ENCODE measurements at regions not wholly inside any gene's neighbourhood (a gene's known extent, or its start where the extent isn't known, plus 50 kb on each side); places are given as distances from the start of the nearest gene placed in this dataset.
A peak's percentile ranks its signal among the peaks of the same experiment; 100 is the strongest.

DNA sequence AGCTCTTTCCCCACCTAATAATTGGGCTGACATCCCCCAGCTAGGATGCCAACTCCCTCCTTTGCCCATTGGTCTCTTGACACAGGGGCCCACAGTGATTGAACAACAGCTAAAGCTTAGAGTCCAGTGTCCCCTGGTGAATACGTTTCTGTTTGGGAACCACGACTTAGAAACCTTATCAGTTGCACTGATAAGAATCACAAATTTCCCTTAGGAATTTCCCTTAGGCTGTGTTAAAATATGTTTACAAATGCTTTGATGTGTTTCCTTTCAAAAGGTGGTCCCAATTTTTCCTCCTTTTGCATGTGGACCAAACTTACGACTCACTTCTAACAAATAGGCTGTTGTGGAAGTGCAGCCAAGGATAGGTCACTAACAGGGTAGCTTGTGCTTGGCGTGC is 126.0 kb upstream of the INHBA start:
- Histone ChIP-seq H3K27me3 (ENCODE audit: control insufficient read depth in 1 of 2, insufficient read depth in 2 of 2, low read length in 1 of 2) (no peaks in the 10 kb centered on the region), H3K36me3 (ENCODE audit: control insufficient read depth in 1 of 2, insufficient read depth in 2 of 2, low read length in 1 of 2) (no peaks in the 10 kb centered on the region), H3K4me1 (ENCODE audit: control insufficient read depth in 1 of 2, insufficient read depth in 2 of 2, low read length in 2 of 2) (peaks cover 0 to 8% of the 10 kb centered on the region in 2 donors), H3K9me3 (ENCODE audit: control insufficient read depth, low read length) (no peaks in the 10 kb centered on the region), H3K27ac (ENCODE audit: low read depth in 1 of 2, low read length in 2 of 2) (no peak overlapping the region), H3K4me3 (ENCODE audit: low read length in 2 of 2) (no peak overlapping the region)
- whole genome bisulfite sequencing, 2 donors, result 46% methylated on average over 4 of the region's 4 CpGs
- ATAC-seq (ENCODE audit: low FRiP score) (no peak), DNase-seq (no peak)
- intact Hi-C loops (cut with DNase I), result loop anchor here (10.0 kb wide), 1 partner anchor 86 kb away; no protein-coding TSS in a partner anchor

DNA sequence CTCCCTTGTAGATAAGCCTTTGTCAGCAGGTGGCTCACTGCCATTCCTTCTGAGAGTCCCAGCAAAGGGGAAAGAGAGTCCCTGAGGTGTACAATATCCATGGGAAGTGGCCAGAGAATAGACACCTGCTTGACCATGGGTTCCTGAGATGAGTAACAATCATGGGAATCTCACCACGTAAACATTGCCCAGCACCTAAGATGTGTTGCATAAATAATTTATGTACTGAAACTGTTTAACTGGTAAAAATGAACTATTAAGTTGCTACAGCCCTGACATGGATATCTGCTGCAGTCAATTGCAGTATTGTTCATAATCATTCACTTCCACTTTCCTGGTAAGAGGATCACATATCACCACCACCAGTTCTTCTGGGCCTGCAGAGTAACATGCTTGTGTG is 123.8 kb upstream of the INHBA start:
- ATAC-seq (ENCODE audit: low FRiP score) (no peak), DNase-seq (no peak)
- intact Hi-C loops (cut with DNase I), result loop anchor here (10.0 kb wide), 1 partner anchor 88 kb away; no protein-coding TSS in a partner anchor
- Histone ChIP-seq H3K9me3 (ENCODE audit: control insufficient read depth, low read length) (no peaks in the 10 kb centered on the region), H3K4me1 (ENCODE audit: control insufficient read depth in 1 of 2, insufficient read depth in 2 of 2, low read length in 2 of 2) (peaks cover 0 to 11% of the 10 kb centered on the region in 2 donors), H3K27me3 (ENCODE audit: control insufficient read depth in 1 of 2, insufficient read depth in 2 of 2, low read length in 1 of 2) (no peaks in the 10 kb centered on the region), H3K36me3 (ENCODE audit: control insufficient read depth in 1 of 2, insufficient read depth in 2 of 2, low read length in 1 of 2) (no peaks in the 10 kb centered on the region), H3K4me3 (ENCODE audit: low read length in 2 of 2) (no peak overlapping the region), H3K27ac (ENCODE audit: low read depth in 1 of 2, low read length in 2 of 2) (no peak overlapping the region)
- WGBS, 2 donors, result 88 to 94% methylated on average over 1 of the region's 1 CpG

GRCh38 chr7:41825927-41826480 is 123.1 kb upstream of the INHBA start:
- peaks cover 0 to 11% of the 10 kb centered on the region in 2 donors for H3K4me1 ChIP-seq (ENCODE audit: control insufficient read depth in 1 of 2, insufficient read depth in 2 of 2, low read length in 2 of 2)
- no peaks in the 10 kb centered on the region for H3K36me3 ChIP-seq (ENCODE audit: control insufficient read depth in 1 of 2, insufficient read depth in 2 of 2, low read length in 1 of 2)
- DNase-seq (no peak), ATAC-seq (ENCODE audit: low FRiP score) (no peak)
- no peaks in the 10 kb centered on the region for H3K9me3 ChIP-seq (ENCODE audit: control insufficient read depth, low read length)
- no peaks in the 10 kb centered on the region for H3K27me3 ChIP-seq (ENCODE audit: control insufficient read depth in 1 of 2, insufficient read depth in 2 of 2, low read length in 1 of 2)
- intact Hi-C loops (cut with DNase I), result loop anchor here (10.0 kb wide), 1 partner anchor 89 kb away; no protein-coding TSS in a partner anchor
- no peak overlapping the region for H3K4me3 ChIP-seq (ENCODE audit: low read length in 2 of 2)
- no peak overlapping the region for H3K27ac ChIP-seq (ENCODE audit: low read depth in 1 of 2, low read length in 2 of 2)
- WGBS, 2 donors, result 27 to 28% methylated on average over 4 of the region's 4 CpGs

GRCh38 chr7:41824284-41824683 is 121.4 kb upstream of the INHBA start:
- WGBS, 2 donors, result 29 to 42% methylated on average over 2 of the region's 2 CpGs
- DNase-seq (no peak), ATAC-seq (ENCODE audit: low FRiP score) (no peak)
- H3K9me3 ChIP-seq (ENCODE audit: control insufficient read depth, low read length), result no peaks in the 10 kb centered on the region
- intact Hi-C loops (cut with DNase I), result loop anchor here (10.0 kb wide), 1 partner anchor 91 kb away; no protein-coding TSS in a partner anchor
- H3K27ac ChIP-seq (ENCODE audit: low read depth in 1 of 2, low read length in 2 of 2), result no peak overlapping the region
- H3K36me3 ChIP-seq (ENCODE audit: control insufficient read depth in 1 of 2, insufficient read depth in 2 of 2, low read length in 1 of 2), result no peaks in the 10 kb centered on the region
- no peak overlapping the region for H3K4me3 ChIP-seq (ENCODE audit: low read length in 2 of 2)
- no peaks in the 10 kb centered on the region for H3K27me3 ChIP-seq (ENCODE audit: control insufficient read depth in 1 of 2, insufficient read depth in 2 of 2, low read length in 1 of 2)
- H3K4me1 ChIP-seq (ENCODE audit: control insufficient read depth in 1 of 2, insufficient read depth in 2 of 2, low read length in 2 of 2), result peaks cover 0 to 11% of the 10 kb centered on the region in 2 donors

- H3K4me1 ChIP-seq (ENCODE audit: control insufficient read depth in 1 of 2, insufficient read depth in 2 of 2, low read length in 2 of 2), result peaks cover 0 to 11% of the 10 kb centered on the region in 2 donors
- H3K9me3 ChIP-seq (ENCODE audit: control insufficient read depth, low read length), result peaks cover 1% of the 10 kb centered on the region
- no peaks in the 10 kb centered on the region for H3K27me3 ChIP-seq (ENCODE audit: control insufficient read depth in 1 of 2, insufficient read depth in 2 of 2, low read length in 1 of 2)
- no peak for DNase-seq
- no peak overlapping the region for H3K4me3 ChIP-seq (ENCODE audit: low read length in 2 of 2)
- intact Hi-C loops (cut with DNase I), result loop anchor here (10.0 kb wide), 1 partner anchor 92 kb away; no protein-coding TSS in a partner anchor
- peak overlapping the region; percentile 81 to 92 for H3K27ac ChIP-seq (ENCODE audit: low read depth in 1 of 2, low read length in 2 of 2)
- WGBS, 2 donors, result 0 to 3% methylated on average over 1 of the region's 1 CpG
- ATAC-seq (ENCODE audit: low FRiP score), result peak; percentile 68
- no peaks in the 10 kb centered on the region for H3K36me3 ChIP-seq (ENCODE audit: control insufficient read depth in 1 of 2, insufficient read depth in 2 of 2, low read length in 1 of 2)
Observed at GRCh38 chr7:41822259-41822817, 119.4 kb upstream of the INHBA start.

- Histone ChIP-seq H3K27ac (ENCODE audit: low read depth in 1 of 2, low read length in 2 of 2) (peak overlapping the region; percentile 51 to 92), H3K27me3 (ENCODE audit: control insufficient read depth in 1 of 2, insufficient read depth in 2 of 2, low read length in 1 of 2) (no peaks in the 10 kb centered on the region), H3K36me3 (ENCODE audit: control insufficient read depth in 1 of 2, insufficient read depth in 2 of 2, low read length in 1 of 2) (no peaks in the 10 kb centered on the region), H3K4me1 (ENCODE audit: control insufficient read depth in 1 of 2, insufficient read depth in 2 of 2, low read length in 2 of 2) (peaks cover 0 to 8% of the 10 kb centered on the region in 2 donors), H3K4me3 (ENCODE audit: low read length in 2 of 2) (no peak overlapping the region), H3K9me3 (ENCODE audit: control insufficient read depth, low read length) (peaks cover 1% of the 10 kb centered on the region)
- no peak for DNase-seq
- 26 to 32% methylated on average over 3 of the region's 3 CpGs for WGBS, 2 donors
- ATAC-seq (ENCODE audit: low FRiP score), result no peak
- intact Hi-C loops (cut with DNase I), result loop anchor here (10.0 kb wide), 1 partner anchor 93 kb away; no protein-coding TSS in a partner anchor
Observed at GRCh38 chr7:41821521-41822213, 118.8 kb upstream of the INHBA start.

- intact Hi-C loops (cut with DNase I), result loop anchor here (10.0 kb wide), 1 partner anchor 95 kb away; no protein-coding TSS in a partner anchor
- Histone ChIP-seq H3K36me3 (ENCODE audit: control insufficient read depth in 1 of 2, insufficient read depth in 2 of 2, low read length in 1 of 2) (no peaks in the 10 kb centered on the region), H3K9me3 (ENCODE audit: control insufficient read depth, low read length) (peaks cover 1% of the 10 kb centered on the region), H3K4me1 (ENCODE audit: control insufficient read depth in 1 of 2, insufficient read depth in 2 of 2, low read length in 2 of 2) (peaks cover 0 to 3% of the 10 kb centered on the region in 2 donors), H3K4me3 (ENCODE audit: low read length in 2 of 2) (no peak overlapping the region), H3K27ac (ENCODE audit: low read depth in 1 of 2, low read length in 2 of 2) (peak overlapping the region; percentile 50 to 82), H3K27me3 (ENCODE audit: control insufficient read depth in 1 of 2, insufficient read depth in 2 of 2, low read length in 1 of 2) (no peaks in the 10 kb centered on the region)
- 21 to 41% methylated on average over 2 of the region's 2 CpGs for WGBS, 2 donors
- no peak for ATAC-seq (ENCODE audit: low FRiP score)
- DNase-seq, result no peak
Observed at GRCh38 chr7:41820111-41820671, 117.3 kb upstream of the INHBA start.

GRCh38 chr7:41819645-41820044 is 116.8 kb upstream of the INHBA start:
- Histone ChIP-seq H3K27ac (ENCODE audit: low read depth in 1 of 2, low read length in 2 of 2) (no peak overlapping the region), H3K9me3 (ENCODE audit: control insufficient read depth, low read length) (peaks cover 1% of the 10 kb centered on the region), H3K36me3 (ENCODE audit: control insufficient read depth in 1 of 2, insufficient read depth in 2 of 2, low read length in 1 of 2) (no peaks in the 10 kb centered on the region), H3K27me3 (ENCODE audit: control insufficient read depth in 1 of 2, insufficient read depth in 2 of 2, low read length in 1 of 2) (no peaks in the 10 kb centered on the region), H3K4me1 (ENCODE audit: control insufficient read depth in 1 of 2, insufficient read depth in 2 of 2, low read length in 2 of 2) (peaks cover 0 to 3% of the 10 kb centered on the region in 2 donors), H3K4me3 (ENCODE audit: low read length in 2 of 2) (no peak overlapping the region)
- ATAC-seq (ENCODE audit: low FRiP score) (no peak), DNase-seq (no peak)
- 93 to 98% methylated on average over 1 of the region's 1 CpG for WGBS, 2 donors
- intact Hi-C loops (cut with DNase I), result loop anchor here (10.0 kb wide), 1 partner anchor 95 kb away; no protein-coding TSS in a partner anchor

All from aorta (tissue), 5 donors.